ENCODE measurements at regions not wholly inside any gene's neighbourhood (a gene's known extent, or its start where the extent isn't known, plus 50 kb on each side); places are given as distances from the start of the nearest gene placed in this dataset.

DNA sequence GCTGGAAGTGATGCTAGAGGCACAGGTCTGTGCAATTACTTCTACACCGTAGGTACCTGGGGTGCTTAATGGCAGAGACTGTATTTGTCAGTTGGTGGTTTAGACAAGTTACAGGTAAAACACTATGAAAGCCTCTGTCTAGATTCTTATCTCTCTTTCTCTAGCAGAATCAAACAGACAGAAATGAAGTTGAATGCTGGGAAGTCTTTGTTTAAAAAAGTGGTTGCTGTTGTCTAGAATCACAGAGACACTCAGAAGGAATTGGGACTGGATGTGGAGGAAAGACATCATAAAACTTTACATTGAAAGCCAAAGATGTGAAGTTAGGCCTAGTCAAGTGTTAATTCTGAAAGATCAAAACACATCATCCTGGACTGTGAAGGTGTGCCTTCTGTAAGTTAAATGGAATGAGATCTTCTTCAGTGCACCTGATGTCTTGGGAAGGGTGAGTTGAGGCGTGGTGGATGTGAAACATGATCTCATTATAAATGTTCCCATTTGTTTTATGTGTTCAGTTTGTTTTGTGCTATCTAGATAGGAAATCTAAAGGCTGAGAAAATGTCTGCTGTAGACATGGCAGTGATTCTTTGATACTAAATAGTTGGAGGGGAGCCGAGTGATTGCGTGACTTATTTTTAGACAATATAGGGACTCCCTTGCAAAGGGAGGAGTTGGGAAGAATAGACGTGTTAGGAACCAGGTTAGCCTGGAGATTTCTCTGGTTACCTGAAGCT lies 290.2 kb downstream of the SOX4 start:
- 74% methylated on average over 5 of the region's 5 CpGs for WGBS
- no peak for TF ChIP-seq POLR2AphosphoS5 (IDR thresholded peaks at IDR 0.05)
- DNase-seq (ENCODE audit: low spot score in 2 of 2): no peak
- Histone ChIP-seq H3K4me1 (peaks cover 17% of the 10 kb centered on the region), H3K9me3 (no peaks in the 10 kb centered on the region), H3K4me3 (no peak overlapping the region), H3K36me3 (no peaks in the 10 kb centered on the region), H3K27me3 (no peaks in the 10 kb centered on the region), H3K27ac (no peak overlapping the region)

DNA sequence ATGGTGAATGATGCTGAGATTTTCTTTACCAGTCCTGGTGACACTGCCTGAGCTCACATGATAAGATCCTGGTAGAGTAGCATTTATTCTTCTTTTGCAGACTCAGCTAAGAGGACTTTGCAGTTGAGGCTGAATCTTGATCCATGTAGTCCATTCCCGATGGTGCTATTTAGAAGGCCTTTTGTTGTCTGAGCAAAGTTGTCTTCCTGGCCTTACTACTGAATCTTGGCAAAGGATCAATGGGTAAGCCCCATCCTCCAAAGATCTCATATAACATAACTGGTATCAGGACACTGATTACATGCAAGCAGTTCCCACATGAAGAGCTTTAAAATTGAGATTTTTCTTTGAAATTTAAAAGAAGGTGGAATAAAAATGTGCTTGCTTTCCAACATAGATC lies 291.6 kb downstream of the SOX4 start:
- Histone ChIP-seq H3K27me3 (no peaks in the 10 kb centered on the region), H3K4me3 (no peak overlapping the region), H3K4me1 (peaks cover 17% of the 10 kb centered on the region), H3K27ac (peak overlapping the region; percentile 5), H3K9me3 (no peaks in the 10 kb centered on the region), H3K36me3 (no peaks in the 10 kb centered on the region)
- 40% methylated on average over 1 of the region's 1 CpG for WGBS
- no peak for DNase-seq (ENCODE audit: low spot score in 2 of 2)
- TF ChIP-seq, protein P1, sequence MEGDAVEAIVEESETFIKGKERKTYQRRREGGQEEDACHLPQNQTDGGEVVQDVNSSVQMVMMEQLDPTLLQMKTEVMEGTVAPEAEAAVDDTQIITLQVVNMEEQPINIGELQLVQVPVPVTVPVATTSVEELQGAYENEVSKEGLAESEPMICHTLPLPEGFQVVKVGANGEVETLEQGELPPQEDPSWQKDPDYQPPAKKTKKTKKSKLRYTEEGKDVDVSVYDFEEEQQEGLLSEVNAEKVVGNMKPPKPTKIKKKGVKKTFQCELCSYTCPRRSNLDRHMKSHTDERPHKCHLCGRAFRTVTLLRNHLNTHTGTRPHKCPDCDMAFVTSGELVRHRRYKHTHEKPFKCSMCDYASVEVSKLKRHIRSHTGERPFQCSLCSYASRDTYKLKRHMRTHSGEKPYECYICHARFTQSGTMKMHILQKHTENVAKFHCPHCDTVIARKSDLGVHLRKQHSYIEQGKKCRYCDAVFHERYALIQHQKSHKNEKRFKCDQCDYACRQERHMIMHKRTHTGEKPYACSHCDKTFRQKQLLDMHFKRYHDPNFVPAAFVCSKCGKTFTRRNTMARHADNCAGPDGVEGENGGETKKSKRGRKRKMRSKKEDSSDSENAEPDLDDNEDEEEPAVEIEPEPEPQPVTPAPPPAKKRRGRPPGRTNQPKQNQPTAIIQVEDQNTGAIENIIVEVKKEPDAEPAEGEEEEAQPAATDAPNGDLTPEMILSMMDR (IDR thresholded peaks at IDR 0.05): no peak
- TF ChIP-seq POLR2A (IDR thresholded peaks at IDR 0.05) (no peak), EP300 (IDR thresholded peaks at IDR 0.05) (no peak), POLR2AphosphoS5 (IDR thresholded peaks at IDR 0.05) (no peak)

DNA sequence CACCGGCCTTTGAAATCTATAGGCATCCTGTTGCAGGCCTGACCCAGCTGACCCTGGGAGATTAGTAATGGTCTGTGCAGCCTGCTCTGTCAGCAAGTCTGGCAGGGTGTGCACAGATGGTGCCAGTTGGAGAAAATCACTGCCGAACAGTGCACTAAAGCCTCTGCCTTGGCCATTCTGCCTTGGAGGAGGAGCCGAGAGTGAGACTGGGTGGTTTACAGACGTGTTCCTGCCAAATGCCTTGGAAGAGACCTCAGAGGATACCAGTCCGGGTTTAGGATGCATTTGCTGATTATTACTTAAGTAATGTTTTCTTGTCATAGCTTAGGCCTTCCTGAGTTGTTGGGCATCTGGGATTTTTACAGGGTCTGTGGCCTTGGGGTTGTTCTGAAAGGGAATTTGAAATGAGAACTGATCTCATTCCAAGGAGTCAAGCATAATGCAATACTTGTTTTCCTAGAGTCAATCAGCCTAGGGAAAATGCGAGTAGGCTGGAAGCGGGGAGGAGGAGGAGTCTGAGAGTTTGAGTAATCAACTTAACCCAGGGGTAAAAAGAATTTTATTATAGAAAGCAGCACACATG lies 292.1 kb downstream of the SOX4 start:
- Histone ChIP-seq H3K27me3 (no peaks in the 10 kb centered on the region), H3K27ac (peak overlapping the region; percentile 5), H3K4me1 (peaks cover 17% of the 10 kb centered on the region), H3K9me3 (no peaks in the 10 kb centered on the region), H3K4me3 (no peak overlapping the region), H3K36me3 (no peaks in the 10 kb centered on the region)
- 48% methylated on average over 7 of the region's 7 CpGs for WGBS
- TF ChIP-seq POLR2A (IDR thresholded peaks at IDR 0.05): no peak
- TF ChIP-seq, protein P1 (IDR thresholded peaks at IDR 0.05): no peak
- DNase-seq (ENCODE audit: low spot score in 2 of 2): no peak

DNA sequence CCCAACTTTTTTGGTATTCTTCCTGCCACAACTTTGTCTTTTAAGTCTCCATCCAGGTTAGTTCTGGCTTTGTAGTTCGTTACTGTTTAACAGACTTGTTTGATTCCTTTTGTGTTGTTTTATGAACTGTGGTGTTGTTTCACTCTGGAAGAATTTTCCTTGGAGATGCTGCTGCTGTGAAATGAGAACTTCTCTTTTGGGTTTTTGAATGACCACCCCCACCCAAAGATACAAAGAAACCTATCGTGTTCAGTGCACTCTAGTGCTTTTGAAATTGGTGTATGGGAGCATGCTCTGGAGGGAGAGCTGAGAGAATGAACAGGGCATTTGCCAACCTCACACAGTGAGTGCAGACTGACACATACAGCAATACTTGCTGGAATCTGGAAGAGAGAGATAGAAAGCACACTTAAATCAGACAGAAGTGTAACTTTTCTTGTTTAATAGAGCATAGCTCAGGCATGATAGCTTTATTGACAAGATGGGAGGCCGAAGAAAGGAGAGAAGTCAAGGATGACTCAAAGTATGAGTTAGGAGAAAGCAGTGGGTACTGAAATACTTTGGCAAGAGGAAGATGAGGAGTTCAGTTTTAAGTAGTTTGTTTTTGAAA lies 293.1 kb downstream of the SOX4 start:
- DNase-seq (ENCODE audit: low spot score in 2 of 2): no peak
- TF ChIP-seq, protein P1 (IDR thresholded peaks at IDR 0.05): no peak
- TF ChIP-seq POLR2AphosphoS5 (IDR thresholded peaks at IDR 0.05) (no peak), POLR2A (IDR thresholded peaks at IDR 0.05) (no peak), EP300 (IDR thresholded peaks at IDR 0.05) (no peak)
- Histone ChIP-seq H3K27ac (no peak overlapping the region), H3K4me3 (no peak overlapping the region), H3K4me1 (peaks cover 17% of the 10 kb centered on the region), H3K9me3 (no peaks in the 10 kb centered on the region), H3K27me3 (no peaks in the 10 kb centered on the region), H3K36me3 (no peaks in the 10 kb centered on the region)
- 75% methylated on average over 3 of the region's 3 CpGs for WGBS

DNA sequence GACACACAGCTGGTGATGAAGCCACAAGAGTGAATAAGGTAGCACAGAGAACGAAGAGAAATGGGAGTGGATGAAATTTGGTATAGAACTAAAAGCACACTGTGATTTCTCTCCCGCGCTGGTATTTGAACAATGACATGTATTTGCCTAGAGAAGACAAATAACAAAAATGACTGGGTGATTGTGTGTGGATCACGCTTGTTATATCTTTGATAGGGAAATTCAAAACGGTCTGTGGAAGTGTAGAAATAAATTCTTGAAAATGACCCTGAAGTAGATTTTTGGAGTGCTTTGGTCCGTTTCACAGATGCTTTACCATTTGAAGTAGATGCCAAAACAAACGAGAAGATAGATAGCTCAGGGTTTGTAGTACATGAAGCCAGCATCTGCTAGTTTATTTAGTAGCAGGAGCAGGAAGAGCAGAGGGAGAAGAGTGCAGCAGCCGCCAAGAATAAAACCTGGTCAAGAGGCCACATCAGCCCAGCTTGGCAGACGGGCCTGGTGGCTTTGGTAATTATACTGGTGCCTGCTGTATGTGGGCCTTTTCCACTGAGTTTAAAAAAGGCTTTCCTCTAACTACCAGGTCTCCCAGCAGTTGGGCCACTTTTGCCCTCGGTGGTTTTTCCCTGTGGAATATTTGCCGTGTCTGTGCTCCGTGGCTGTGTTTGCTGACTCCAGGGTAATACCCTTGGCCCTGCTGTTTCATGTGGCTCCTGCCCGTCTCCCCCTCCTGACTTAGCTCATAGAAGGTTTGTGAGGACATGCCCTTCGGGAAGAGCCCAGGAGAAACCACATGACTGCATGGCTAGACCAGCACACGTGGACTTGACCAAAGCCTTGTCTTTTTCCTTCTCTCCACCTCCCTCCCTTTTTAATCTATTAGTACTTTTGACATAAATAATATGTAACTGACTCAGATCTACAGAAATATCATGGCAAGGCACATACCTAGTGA lies 294.0 kb downstream of the SOX4 start:
- Histone ChIP-seq H3K36me3 (no peaks in the 10 kb centered on the region), H3K4me1 (peaks cover 17% of the 10 kb centered on the region), H3K27ac (no peak overlapping the region), H3K27me3 (no peaks in the 10 kb centered on the region), H3K4me3 (no peak overlapping the region), H3K9me3 (no peaks in the 10 kb centered on the region)
- no peak for DNase-seq (ENCODE audit: low spot score in 2 of 2)
- TF ChIP-seq POLR2AphosphoS5 (IDR thresholded peaks at IDR 0.05) (no peak), EP300 (IDR thresholded peaks at IDR 0.05) (no peak), POLR2A (IDR thresholded peaks at IDR 0.05) (no peak)
- TF ChIP-seq, protein P1 (IDR thresholded peaks at IDR 0.05): no peak
- WGBS: 74% methylated on average over 15 of the region's 15 CpGs

Data from suprapubic skin (tissue), 4 donors.